ENCODE measurements at regions not wholly inside any gene's neighbourhood (a gene's known extent, or its start where the extent isn't known, plus 50 kb on each side); places are given as distances from the start of the nearest gene placed in this dataset.

DNA sequence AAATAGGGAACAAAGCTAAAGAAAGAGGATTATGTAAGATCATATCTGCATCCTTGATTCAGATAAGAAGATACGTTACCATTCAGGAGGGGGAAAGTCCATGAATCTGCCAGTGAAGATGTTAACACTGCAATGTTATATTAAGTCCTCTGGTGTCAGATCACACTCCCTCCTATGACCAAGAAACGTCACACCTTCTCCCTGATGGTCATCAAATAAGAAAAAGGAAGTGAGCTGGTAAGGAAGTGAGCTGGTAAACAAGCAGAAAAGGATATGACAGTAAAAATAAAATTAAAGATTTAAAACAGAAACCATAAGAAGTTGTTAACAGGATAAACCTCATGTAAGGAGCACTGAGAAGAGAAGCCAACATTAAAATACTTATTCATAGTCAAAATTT, 340.2 kb downstream of the SEC23A start:
- POLR2A ChIA-PET, result no interaction called here
- TF ChIP-seq SP1 (IDR thresholded peaks at IDR 0.05) (no peak), CTBP1 (IDR thresholded peaks at IDR 0.05; ENCODE audit: borderline replicate concordance) (no peak), ZNF384 (IDR thresholded peaks at IDR 0.05) (no peak), FOXM1 (IDR thresholded peaks at IDR 0.05; ENCODE audit: borderline replicate concordance) (no peak), SUZ12 (IDR thresholded peaks at IDR 0.05) (no peak), NFRKB (IDR thresholded peaks at IDR 0.05) (no peak), FOXA1 (IDR thresholded peaks at IDR 0.05) (no peak), L3MBTL2 (conservative IDR thresholded peaks at IDR 0.05) (no peak), HDGF (IDR thresholded peaks at IDR 0.05; ENCODE audit: borderline replicate concordance) (no peak), ELF4 (IDR thresholded peaks at IDR 0.05) (no peak), BHLHE40 (IDR thresholded peaks at IDR 0.05; ENCODE audit: borderline replicate concordance) (no peak), ARNT (IDR thresholded peaks at IDR 0.05) (no peak), TARDBP (IDR thresholded peaks at IDR 0.05) (no peak)
- TF ChIP-seq, protein P1, sequence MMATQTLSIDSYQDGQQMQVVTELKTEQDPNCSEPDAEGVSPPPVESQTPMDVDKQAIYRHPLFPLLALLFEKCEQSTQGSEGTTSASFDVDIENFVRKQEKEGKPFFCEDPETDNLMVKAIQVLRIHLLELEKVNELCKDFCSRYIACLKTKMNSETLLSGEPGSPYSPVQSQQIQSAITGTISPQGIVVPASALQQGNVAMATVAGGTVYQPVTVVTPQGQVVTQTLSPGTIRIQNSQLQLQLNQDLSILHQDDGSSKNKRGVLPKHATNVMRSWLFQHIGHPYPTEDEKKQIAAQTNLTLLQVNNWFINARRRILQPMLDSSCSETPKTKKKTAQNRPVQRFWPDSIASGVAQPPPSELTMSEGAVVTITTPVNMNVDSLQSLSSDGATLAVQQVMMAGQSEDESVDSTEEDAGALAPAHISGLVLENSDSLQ (IDR thresholded peaks at IDR 0.05), result no peak
- no peak for DNase-seq (ENCODE audit: extremely low spot score)
- CTCF ChIA-PET, result no interaction called here

DNA sequence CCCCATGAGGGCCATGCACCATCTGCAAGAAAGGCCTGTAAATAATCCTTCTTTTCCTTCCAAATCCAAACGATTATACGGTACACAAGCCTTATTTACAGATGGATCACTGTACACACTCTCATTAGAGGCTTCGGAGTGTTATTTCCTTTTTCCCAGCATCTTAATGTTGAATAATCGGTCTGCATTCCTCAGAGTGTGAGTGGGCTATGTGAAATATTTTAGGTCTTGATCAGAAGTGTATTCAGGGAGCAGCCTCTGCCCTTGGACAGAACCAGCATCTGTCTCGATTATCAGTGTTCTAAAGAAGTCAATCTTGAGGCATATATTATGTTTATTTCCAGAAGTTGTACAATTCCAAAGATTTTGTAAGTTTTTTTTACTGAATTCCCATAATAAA, 340.6 kb downstream of the SEC23A start:
- TF ChIP-seq ZNF384 (IDR thresholded peaks at IDR 0.05), result no peak
- TF ChIP-seq FOXA1 (IDR thresholded peaks at IDR 0.05), result no peak
- no peak for TF ChIP-seq FOXK2 (IDR thresholded peaks at IDR 0.05)
- TF ChIP-seq L3MBTL2 (conservative IDR thresholded peaks at IDR 0.05), result no peak
- no peak for TF ChIP-seq SUZ12 (IDR thresholded peaks at IDR 0.05)
- no peak for TF ChIP-seq TARDBP (IDR thresholded peaks at IDR 0.05)
- ChIA-PET CTCF (no interaction called here), POLR2A (no interaction called here)
- DNase-seq (ENCODE audit: extremely low spot score), result no peak

- ChIA-PET CTCF (no interaction called here), POLR2A (no interaction called here)
- no peak for TF ChIP-seq ELF4 (IDR thresholded peaks at IDR 0.05)
- TF ChIP-seq TARDBP (IDR thresholded peaks at IDR 0.05), result no peak
- TF ChIP-seq, protein P1 (IDR thresholded peaks at IDR 0.05), result no peak
- TF ChIP-seq ZNF384 (IDR thresholded peaks at IDR 0.05), result no peak
- TF ChIP-seq BHLHE40 (IDR thresholded peaks at IDR 0.05; ENCODE audit: borderline replicate concordance), result no peak
- no peak for TF ChIP-seq HDGF (IDR thresholded peaks at IDR 0.05; ENCODE audit: borderline replicate concordance)
- TF ChIP-seq ARNT (IDR thresholded peaks at IDR 0.05), result no peak
- TF ChIP-seq CTBP1 (IDR thresholded peaks at IDR 0.05; ENCODE audit: borderline replicate concordance), result no peak
- TF ChIP-seq FOXM1 (IDR thresholded peaks at IDR 0.05; ENCODE audit: borderline replicate concordance), result no peak
- TF ChIP-seq NFRKB (IDR thresholded peaks at IDR 0.05), result no peak
- no peak for TF ChIP-seq L3MBTL2 (conservative IDR thresholded peaks at IDR 0.05)
- no peak for TF ChIP-seq LEF1 (IDR thresholded peaks at IDR 0.05; ENCODE audit: borderline replicate concordance)
- no peak for TF ChIP-seq SP1 (IDR thresholded peaks at IDR 0.05)
- DNase-seq (ENCODE audit: extremely low spot score), result no peak
Measured at GRCh38 chr14:38761033-38761432, 342.0 kb downstream of the SEC23A start.

DNA sequence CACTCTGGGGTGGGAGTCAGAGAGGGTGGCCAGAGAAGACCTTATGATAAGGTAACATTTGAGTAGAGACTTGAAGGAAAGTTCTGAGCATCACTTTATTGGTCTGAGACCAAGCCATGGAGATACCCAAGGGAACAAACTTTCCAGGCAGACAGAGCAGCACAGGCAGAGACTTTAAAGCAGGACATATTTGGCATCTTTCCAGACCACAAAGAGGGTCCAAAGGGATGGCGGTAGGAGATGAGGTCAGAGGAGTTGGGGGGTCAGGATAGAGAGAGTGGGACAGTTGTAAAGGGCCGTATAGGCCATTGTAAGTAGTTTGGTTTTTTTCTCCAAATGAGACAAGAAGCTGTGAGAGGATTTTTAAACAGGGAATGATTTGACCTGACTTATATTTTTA, 344.4 kb downstream of the SEC23A start:
- DNase-seq (ENCODE audit: extremely low spot score), result no peak
- ChIA-PET POLR2A (no interaction called here), CTCF (no interaction called here)
- TF ChIP-seq FOXK2 (IDR thresholded peaks at IDR 0.05) (no peak), HDGF (IDR thresholded peaks at IDR 0.05; ENCODE audit: borderline replicate concordance) (no peak), L3MBTL2 (conservative IDR thresholded peaks at IDR 0.05) (no peak), NFRKB (IDR thresholded peaks at IDR 0.05) (no peak), FOXA1 (IDR thresholded peaks at IDR 0.05) (no peak), ARNT (IDR thresholded peaks at IDR 0.05) (no peak), LEF1 (IDR thresholded peaks at IDR 0.05; ENCODE audit: borderline replicate concordance) (no peak), FOXM1 (IDR thresholded peaks at IDR 0.05; ENCODE audit: borderline replicate concordance) (no peak), SP1 (IDR thresholded peaks at IDR 0.05) (no peak), ZNF384 (IDR thresholded peaks at IDR 0.05) (no peak), TARDBP (IDR thresholded peaks at IDR 0.05) (no peak), ELF4 (IDR thresholded peaks at IDR 0.05) (no peak), BHLHE40 (IDR thresholded peaks at IDR 0.05; ENCODE audit: borderline replicate concordance) (no peak), CTBP1 (IDR thresholded peaks at IDR 0.05; ENCODE audit: borderline replicate concordance) (no peak), SUZ12 (IDR thresholded peaks at IDR 0.05) (no peak)
- TF ChIP-seq, protein P1 (IDR thresholded peaks at IDR 0.05), result no peak

DNA sequence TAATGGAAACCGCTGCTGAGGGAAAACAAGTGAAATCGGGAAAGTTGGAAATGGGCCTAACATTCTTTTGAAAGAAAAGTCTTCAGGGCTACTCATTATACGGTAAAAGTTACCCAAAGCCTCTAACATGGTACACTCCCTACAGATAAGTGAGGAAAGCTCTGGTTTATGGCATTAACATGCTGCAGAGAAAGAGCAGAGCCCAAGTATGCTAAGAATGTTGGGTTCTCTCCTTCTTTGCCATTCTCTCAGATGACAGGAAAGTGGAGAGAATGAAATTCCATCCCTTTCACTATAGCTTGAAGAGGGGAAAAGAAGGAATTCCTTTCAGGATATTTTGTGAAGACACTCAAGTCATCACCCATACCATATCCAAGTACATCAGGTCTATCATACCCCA, 348.0 kb downstream of the SEC23A start:
- ChIA-PET POLR2A (no interaction called here), CTCF (no interaction called here)
- TF ChIP-seq SUZ12 (IDR thresholded peaks at IDR 0.05) (no peak), ELF4 (IDR thresholded peaks at IDR 0.05) (no peak), HDGF (IDR thresholded peaks at IDR 0.05; ENCODE audit: borderline replicate concordance) (no peak), LEF1 (IDR thresholded peaks at IDR 0.05; ENCODE audit: borderline replicate concordance) (no peak), NFRKB (IDR thresholded peaks at IDR 0.05) (no peak), L3MBTL2 (conservative IDR thresholded peaks at IDR 0.05) (no peak)
- DNase-seq (ENCODE audit: extremely low spot score), result no peak

DNA sequence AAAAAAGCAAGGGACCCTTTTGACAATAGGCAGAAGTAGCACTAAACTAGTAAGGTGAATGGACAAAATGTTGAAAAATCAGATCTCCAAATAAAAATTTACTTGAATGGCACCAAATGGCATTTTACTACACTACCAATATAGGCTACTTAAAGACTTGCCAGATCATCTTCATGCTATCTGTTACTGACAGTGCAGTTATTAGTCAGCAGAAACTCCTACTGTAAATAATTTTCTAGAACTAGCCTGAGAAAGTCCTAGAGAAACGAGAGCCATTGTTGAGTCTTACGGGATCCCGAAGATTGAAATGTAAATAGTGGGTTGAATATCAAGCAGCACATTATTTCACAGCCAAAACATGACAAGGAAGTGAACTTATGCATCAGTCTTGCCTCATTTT, 350.3 kb downstream of the SEC23A start:
- ChIA-PET CTCF (no interaction called here), POLR2A (no interaction called here)
- no peak for DNase-seq (ENCODE audit: extremely low spot score)
- no peak for TF ChIP-seq SP1 (IDR thresholded peaks at IDR 0.05)
- no peak for TF ChIP-seq ELF4 (IDR thresholded peaks at IDR 0.05)
- no peak for TF ChIP-seq SUZ12 (IDR thresholded peaks at IDR 0.05)
- no peak for TF ChIP-seq LEF1 (IDR thresholded peaks at IDR 0.05; ENCODE audit: borderline replicate concordance)
- TF ChIP-seq FOXK2 (IDR thresholded peaks at IDR 0.05), result no peak
- no peak for TF ChIP-seq TARDBP (IDR thresholded peaks at IDR 0.05)
- no peak for TF ChIP-seq ZNF384 (IDR thresholded peaks at IDR 0.05)
- no peak for TF ChIP-seq FOXM1 (IDR thresholded peaks at IDR 0.05; ENCODE audit: borderline replicate concordance)
- no peak for TF ChIP-seq NFRKB (IDR thresholded peaks at IDR 0.05)
- TF ChIP-seq FOXA1 (IDR thresholded peaks at IDR 0.05), result no peak
- no peak for TF ChIP-seq ARNT (IDR thresholded peaks at IDR 0.05)
- TF ChIP-seq, protein P1 (IDR thresholded peaks at IDR 0.05), result no peak
- TF ChIP-seq CTBP1 (IDR thresholded peaks at IDR 0.05; ENCODE audit: borderline replicate concordance), result no peak
- no peak for TF ChIP-seq L3MBTL2 (conservative IDR thresholded peaks at IDR 0.05)
